ENCODE measurements at regions not wholly inside any gene's neighbourhood (a gene's known extent, or its start where the extent isn't known, plus 50 kb on each side); places are given as distances from the start of the nearest gene placed in this dataset.

DNA sequence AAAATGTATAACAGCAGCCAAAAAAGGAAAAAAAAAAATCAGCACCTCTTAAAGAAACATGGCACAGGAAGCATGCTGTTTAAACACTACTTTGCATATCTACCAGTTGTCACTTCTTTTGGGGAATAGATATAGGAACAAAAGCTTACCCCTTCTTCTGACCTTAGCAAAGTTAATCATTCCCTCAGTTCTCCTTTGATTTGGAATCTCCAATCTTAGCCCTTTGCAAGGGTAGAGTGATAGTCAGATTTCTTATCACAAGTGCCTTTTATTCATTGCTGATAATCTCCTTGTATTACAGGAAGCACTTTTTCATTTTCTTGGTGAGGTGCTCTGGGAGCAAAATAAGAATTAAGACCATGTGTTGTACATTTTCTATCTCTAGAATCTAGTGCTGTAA is 1327.6 kb downstream of the OLFM4 start:
- no peak for TF ChIP-seq CTCF (IDR thresholded peaks at IDR 0.05; ENCODE audit: low read depth, low read length, poor library complexity, severe bottlenecking)
- TF ChIP-seq EZH2phosphoT487 (IDR thresholded peaks at IDR 0.05; ENCODE audit: borderline replicate concordance, low read length): no peak
